HG02610 (cell line): ENCODE measurements at regions not wholly inside any gene's neighbourhood (a gene's known extent, or its start where the extent isn't known, plus 50 kb on each side); places are given as distances from the start of the nearest gene placed in this dataset.

Source experiments
- ATAC-seq: cut with Tn5 transposase; IDR thresholded peaks from one replicate; pipeline ENCODE4 v1.9.1; 2021; ENCODE audit warnings: mild to moderate bottlenecking, moderate library complexity; ENCODE audit not compliant: unreplicated experiment

DNA sequence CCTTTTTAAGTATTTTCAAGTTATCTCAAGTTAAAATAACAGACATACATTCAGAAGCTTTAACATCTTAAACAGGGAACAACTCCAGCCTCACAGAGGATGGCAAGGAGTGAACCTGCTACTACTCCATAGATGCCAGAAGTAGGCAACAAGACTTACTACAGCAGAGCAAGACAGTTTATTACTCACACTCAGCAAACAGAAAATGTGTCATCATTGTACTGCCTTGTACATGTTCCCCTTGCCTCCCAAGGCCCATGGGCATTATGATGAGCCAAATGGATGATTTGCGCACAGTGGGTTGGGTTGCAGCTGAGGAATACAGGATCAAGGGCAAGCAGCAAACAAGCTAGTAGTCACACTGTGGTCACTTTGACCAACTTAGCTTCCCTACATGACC is 80.6 kb upstream of the VRK2 start:
- ATAC-seq = no peak

DNA sequence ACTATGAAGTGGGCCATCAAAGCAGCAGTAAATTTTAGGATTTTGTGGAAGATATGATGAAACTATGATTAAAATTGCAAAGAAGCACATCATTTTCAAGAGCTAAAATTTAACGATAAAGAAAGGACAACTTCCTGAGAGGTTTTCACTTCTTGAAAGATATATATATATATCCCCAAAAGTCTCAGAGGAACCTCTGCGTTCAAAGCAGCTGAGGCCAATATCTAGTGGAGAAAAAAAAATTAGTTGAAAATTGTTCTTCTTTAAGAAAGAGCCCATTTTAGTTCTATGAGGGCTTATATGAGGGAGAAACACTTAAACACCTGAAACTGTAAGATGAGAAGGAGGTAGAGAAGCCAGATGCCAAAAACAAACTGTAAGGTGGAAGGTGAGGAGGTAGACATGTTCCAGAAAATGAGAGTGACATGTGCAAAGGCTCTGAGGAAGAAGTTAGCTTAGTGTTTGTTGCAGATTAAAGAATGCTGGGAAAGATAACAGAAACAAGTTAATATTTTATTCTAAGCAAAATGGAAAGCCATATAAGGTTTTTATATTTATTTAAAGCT is 72.9 kb upstream of the VRK2 start:
- no peak for ATAC-seq

DNA sequence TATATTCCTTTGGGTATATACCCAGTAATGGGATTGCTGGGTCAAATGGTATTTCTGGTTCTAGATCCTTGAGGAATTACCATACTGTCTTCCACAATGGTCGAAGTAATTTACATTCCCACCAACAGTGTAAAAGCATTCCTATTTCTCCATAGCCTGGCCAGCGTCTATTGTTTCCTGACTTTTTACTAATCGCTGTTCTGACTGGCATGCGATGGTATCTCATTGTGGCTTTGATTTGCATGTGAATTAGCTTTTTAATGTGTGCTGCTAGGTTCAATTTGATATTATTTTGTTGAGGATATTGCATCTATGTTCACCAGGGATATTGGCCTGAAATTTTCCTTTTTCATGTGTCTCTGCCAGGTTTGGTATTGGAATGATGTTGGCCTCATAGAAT is 67.4 kb upstream of the VRK2 start:
- ATAC-seq = no peak

DNA sequence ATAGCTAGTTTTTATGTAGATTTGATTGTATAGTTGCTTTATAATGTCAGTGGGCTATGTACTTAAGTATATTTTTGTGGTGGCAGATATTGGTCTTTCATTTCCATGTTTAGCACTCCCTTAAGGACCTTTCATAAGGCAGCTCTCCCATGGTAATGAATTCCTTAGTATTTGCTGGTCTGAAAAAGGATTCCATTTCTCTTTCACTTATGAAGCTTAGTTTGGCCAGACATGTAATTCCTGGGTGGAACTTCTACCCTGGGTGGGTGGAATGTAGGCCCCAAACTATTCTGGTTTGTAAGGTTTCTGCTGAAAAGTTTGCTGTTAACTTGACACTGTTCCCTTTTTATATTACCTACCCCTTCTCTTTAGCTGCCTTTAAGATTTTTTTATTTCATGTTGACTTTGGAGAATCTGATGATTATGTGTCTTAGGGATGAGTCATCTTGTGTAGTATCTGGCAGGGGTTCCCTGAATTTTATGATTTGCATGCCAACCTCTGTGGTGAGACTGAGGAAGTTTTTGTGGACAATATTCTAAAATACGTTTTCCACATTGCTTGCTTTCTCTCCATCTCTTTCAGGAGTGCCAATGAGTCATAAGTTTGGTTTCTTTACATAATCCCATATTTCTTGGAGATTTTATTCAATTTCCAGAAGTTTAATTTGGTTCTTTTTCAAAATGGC is 65.4 kb upstream of the VRK2 start:
- no peak for ATAC-seq

DNA sequence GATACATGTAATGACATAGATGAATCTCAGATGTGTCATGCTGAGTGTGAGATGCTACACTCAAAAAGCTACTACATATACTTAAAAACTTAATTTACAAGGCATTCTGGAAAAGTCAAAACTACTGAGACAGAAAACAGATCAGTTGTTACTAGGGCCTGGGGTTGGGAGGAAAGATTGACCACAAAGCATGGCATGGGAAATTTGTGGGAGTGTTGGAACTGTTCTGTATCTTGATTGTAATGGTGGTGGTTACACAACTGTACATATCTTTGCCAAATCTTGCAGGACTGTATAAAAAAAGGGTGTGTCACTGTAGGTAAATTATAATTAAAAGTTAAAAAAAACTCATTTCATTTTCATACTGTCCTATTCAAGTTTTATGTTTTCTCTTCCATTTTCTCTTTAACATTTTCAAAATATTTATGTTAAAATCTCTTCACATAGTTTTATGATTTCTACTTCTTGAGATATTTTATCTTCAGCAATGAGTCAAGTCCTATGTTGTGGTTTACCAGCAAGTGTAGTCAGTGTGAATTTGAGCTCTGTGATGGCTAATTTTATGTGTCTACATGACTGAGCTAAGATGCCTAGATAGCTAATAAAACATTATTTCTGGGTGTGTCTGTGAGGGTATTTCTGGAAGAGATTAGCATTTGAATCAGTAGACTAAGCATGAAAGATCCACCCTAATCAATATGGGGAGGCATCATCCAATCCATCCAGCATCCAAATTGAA is 58.6 kb upstream of the VRK2 start:
- peak; percentile 88 for ATAC-seq

DNA sequence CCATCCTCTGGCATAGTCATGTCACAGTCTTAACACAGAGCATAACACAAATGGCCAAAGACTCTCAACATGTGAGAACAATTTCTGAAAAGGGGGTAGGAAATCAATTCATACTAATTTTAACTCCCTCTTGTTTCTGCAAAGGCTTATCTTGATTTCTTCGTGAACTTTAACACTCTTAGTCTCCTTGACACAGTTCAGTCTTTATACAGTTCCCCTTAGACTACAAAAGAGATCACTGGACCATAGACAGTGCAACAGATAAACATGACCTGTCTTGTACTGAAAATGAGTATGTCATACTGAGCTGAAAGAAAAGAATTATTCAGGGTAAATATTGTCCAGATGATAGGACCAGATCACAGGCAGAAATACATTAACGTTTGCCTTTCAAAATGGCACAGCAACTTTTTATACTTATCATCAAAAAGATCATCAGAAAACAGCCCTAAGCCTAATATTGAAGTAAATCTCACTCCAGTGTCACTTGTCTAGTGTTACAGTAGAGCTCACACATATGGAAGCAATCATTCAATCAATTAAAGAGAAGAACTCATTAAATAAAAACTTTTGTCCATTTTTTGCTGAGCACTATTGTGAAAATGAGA is 56.4 kb upstream of the VRK2 start:
- peak; percentile 68 for ATAC-seq
